Right atrium auricular region (tissue), 2 donors: ENCODE measurements at regions not wholly inside any gene's neighbourhood (a gene's known extent, or its start where the extent isn't known, plus 50 kb on each side); places are given as distances from the start of the nearest gene placed in this dataset.

Source experiments
- DNase-seq: peaks from one replicate; pipeline ENCODE4 v3.0.0-alpha.2; 2019; ENCODE audit warnings: low spot score
- H3K27ac ChIP-seq, 2 donors: fragments of 200-600 bp; sonication (generic); 1 replicate in 1 of 2; 2 replicates in 1 of 2; pipeline ENCODE4 v1.5.1; 2016 to 2019
- H3K27me3 ChIP-seq, 2 donors: fragments of 200-600 bp; sonication (generic); one replicate each; pipeline versions ENCODE4 v1.5.1 to v1.6.0; 2017 to 2019
- H3K36me3 ChIP-seq: fragments of 200-600 bp; sonication (generic); one replicate; pipeline ENCODE4 v1.5.1; 2016
- H3K4me1 ChIP-seq, 2 donors: fragments of 200-600 bp; sonication (generic); one replicate each; pipeline versions ENCODE4 v1.5.1 to v1.6.0; 2017 to 2019
- H3K4me3 ChIP-seq, 2 donors: fragments of 200-600 bp; sonication (generic); 1 replicate in 1 of 2; 2 replicates in 1 of 2; pipeline ENCODE4 v1.5.1; 2017 to 2019; ENCODE audit warnings: mild to moderate bottlenecking in 1 of 2, moderate library complexity in 1 of 2
- H3K9me3 ChIP-seq, 2 donors: fragments of 200-600 bp; sonication (generic); one replicate each; pipeline ENCODE4 v1.5.1; 2019
- CTCF ChIP-seq, 2 donors: fragments of 200-600 bp; sonication (generic); IDR thresholded peaks; one replicate each; pipeline ENCODE4 v1.5.1; 2019; ENCODE audit warnings: antibody characterized with exemption in 2 of 2

- no peak for TF ChIP-seq CTCF (IDR thresholded peaks at IDR 0.05)
These were observed 114.6 kb upstream of the SLC1A4 start for GRCh38 chr2:64874593-64874992.

GRCh38 chr2:64875368-64875767, 113.8 kb upstream of the SLC1A4 start:
- no peak overlapping the region for H3K27ac ChIP-seq
- no peaks in the 10 kb centered on the region for H3K27me3 ChIP-seq
- no peak overlapping the region for H3K4me3 ChIP-seq
- H3K9me3 ChIP-seq = no peaks in the 10 kb centered on the region
- H3K4me1 ChIP-seq = peaks cover 0 to 21% of the 10 kb centered on the region in 2 donors
- no peak for DNase-seq
- H3K36me3 ChIP-seq = no peaks in the 10 kb centered on the region
- no peak for TF ChIP-seq CTCF (IDR thresholded peaks at IDR 0.05)

More at GRCh38 chr2:64874593-64874992, 114.6 kb upstream of the SLC1A4 start:
- Histone ChIP-seq H3K36me3 (no peaks in the 10 kb centered on the region), H3K4me3 (no peak overlapping the region), H3K4me1 (peaks cover 0 to 21% of the 10 kb centered on the region in 2 donors), H3K27ac (no peak overlapping the region), H3K27me3 (no peaks in the 10 kb centered on the region), H3K9me3 (no peaks in the 10 kb centered on the region)
- DNase-seq = no peak

GRCh38 chr2:64876137-64876647, 113.0 kb upstream of the SLC1A4 start:
- no peak for TF ChIP-seq CTCF (IDR thresholded peaks at IDR 0.05)
- H3K27ac ChIP-seq = peak overlapping the region in 1 of 2 donors; percentile 6
- peak; percentile 75 for DNase-seq

GRCh38 chr2:64879745-64880144, 109.5 kb upstream of the SLC1A4 start:
- no peaks in the 10 kb centered on the region for H3K27me3 ChIP-seq
- H3K4me1 ChIP-seq = peaks cover 0 to 18% of the 10 kb centered on the region in 2 donors
- no peaks in the 10 kb centered on the region for H3K36me3 ChIP-seq
- no peak overlapping the region for H3K27ac ChIP-seq
- no peak for TF ChIP-seq CTCF (IDR thresholded peaks at IDR 0.05)
- H3K9me3 ChIP-seq = no peaks in the 10 kb centered on the region
- H3K4me3 ChIP-seq = no peak overlapping the region
- no peak for DNase-seq

More at GRCh38 chr2:64876137-64876647, 113.0 kb upstream of the SLC1A4 start:
- H3K4me3 ChIP-seq = no peak overlapping the region
- H3K27me3 ChIP-seq = no peaks in the 10 kb centered on the region
- H3K4me1 ChIP-seq = peaks cover 0 to 21% of the 10 kb centered on the region in 2 donors
- H3K36me3 ChIP-seq = no peaks in the 10 kb centered on the region
- no peaks in the 10 kb centered on the region for H3K9me3 ChIP-seq

GRCh38 chr2:64880193-64880951, 108.8 kb upstream of the SLC1A4 start:
- Histone ChIP-seq H3K27me3 (no peaks in the 10 kb centered on the region), H3K9me3 (no peaks in the 10 kb centered on the region), H3K4me3 (no peak overlapping the region), H3K4me1 (peaks cover 0 to 18% of the 10 kb centered on the region in 2 donors), H3K36me3 (no peaks in the 10 kb centered on the region), H3K27ac (no peak overlapping the region)
- DNase-seq = no peak
- TF ChIP-seq CTCF (IDR thresholded peaks at IDR 0.05) = no peak
